Immature natural killer cell (primary cell): ENCODE measurements at regions not wholly inside any gene's neighbourhood (a gene's known extent, or its start where the extent isn't known, plus 50 kb on each side); places are given as distances from the start of the nearest gene placed in this dataset.

Experiments
- DNase-seq, 3 donors: peaks; one replicate each; pipeline ENCODE4 v3.0.0; 2022; ENCODE audit warnings: mixed read lengths in 1 of 3
- H3K27ac Mint-ChIP-seq, 6 donors: one replicate each; pipeline ENCODE4 v1.8.0; 2020; ENCODE audit warnings: mixed read lengths in 6 of 6, mild to moderate bottlenecking in 5 of 6, inconsistent platforms in 4 of 6, moderate library complexity in 3 of 6
- H3K27me3 Mint-ChIP-seq, 3 donors: one replicate each; pipeline ENCODE4 v1.8.0; 2020 to 2021; ENCODE audit warnings: low read depth in 3 of 3, mild to moderate bottlenecking in 3 of 3, mixed read lengths in 3 of 3, moderate library complexity in 3 of 3, inconsistent platforms in 1 of 3
- H3K36me3 Mint-ChIP-seq, 3 donors: one replicate each; pipeline ENCODE4 v1.8.0; 2020; ENCODE audit warnings: mixed read lengths in 3 of 3, inconsistent platforms in 2 of 3, mild to moderate bottlenecking in 2 of 3
- H3K4me1 Mint-ChIP-seq, 2 donors: one replicate each; pipeline ENCODE4 v1.8.0; 2020; ENCODE audit warnings: inconsistent platforms in 2 of 2, mild to moderate bottlenecking in 2 of 2, mixed read lengths in 2 of 2, moderate library complexity in 1 of 2
- H3K4me3 Mint-ChIP-seq, 5 donors: one replicate each; pipeline ENCODE4 v1.8.0; 2020; ENCODE audit warnings: mild to moderate bottlenecking in 5 of 5, mixed read lengths in 5 of 5, inconsistent platforms in 3 of 5, moderate library complexity in 3 of 5
- H3K9me3 Mint-ChIP-seq, 6 donors: one replicate each; pipeline ENCODE4 v1.8.0; 2020; ENCODE audit warnings: mild to moderate bottlenecking in 6 of 6, mixed read lengths in 6 of 6, inconsistent platforms in 4 of 6, moderate library complexity in 3 of 6

DNA sequence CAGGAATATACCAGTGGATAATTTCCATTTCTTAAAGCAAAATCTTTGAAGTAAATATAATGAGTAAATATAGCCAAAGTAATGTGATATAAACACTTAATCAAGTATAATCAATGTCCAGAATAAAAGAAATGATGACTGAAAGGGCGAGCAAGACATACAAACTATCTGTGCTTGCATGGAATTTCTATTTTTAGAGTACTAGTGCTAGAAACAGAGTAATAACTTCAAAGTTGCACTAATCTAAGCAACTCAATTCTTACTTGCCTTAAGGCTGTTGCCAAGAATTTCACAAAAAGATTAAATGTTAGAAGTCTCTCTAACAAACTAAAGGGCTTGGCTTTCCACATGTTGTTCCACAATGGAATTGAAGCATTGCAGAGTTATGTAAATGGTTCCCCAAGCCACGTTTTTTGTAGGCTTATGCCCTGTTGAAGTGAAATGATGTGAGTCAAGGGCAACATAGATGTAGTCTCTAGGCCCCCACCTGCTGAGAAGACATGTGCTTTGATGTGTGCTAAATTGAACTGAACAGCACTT, 175.0 kb upstream of the LMNTD1 start:
- DNase-seq: no peak
- Mint-ChIP-seq H3K9me3 (peaks cover 0 to 6% (median 0%) of the 10 kb centered on the region in 6 donors), H3K4me3 (no peak overlapping the region), H3K27me3 (peaks cover 0 to 4% (median 0%) of the 10 kb centered on the region in 3 donors), H3K4me1 (peaks cover 0 to 2% of the 10 kb centered on the region in 2 donors), H3K27ac (no peak overlapping the region), H3K36me3 (no peaks in the 10 kb centered on the region)

DNA sequence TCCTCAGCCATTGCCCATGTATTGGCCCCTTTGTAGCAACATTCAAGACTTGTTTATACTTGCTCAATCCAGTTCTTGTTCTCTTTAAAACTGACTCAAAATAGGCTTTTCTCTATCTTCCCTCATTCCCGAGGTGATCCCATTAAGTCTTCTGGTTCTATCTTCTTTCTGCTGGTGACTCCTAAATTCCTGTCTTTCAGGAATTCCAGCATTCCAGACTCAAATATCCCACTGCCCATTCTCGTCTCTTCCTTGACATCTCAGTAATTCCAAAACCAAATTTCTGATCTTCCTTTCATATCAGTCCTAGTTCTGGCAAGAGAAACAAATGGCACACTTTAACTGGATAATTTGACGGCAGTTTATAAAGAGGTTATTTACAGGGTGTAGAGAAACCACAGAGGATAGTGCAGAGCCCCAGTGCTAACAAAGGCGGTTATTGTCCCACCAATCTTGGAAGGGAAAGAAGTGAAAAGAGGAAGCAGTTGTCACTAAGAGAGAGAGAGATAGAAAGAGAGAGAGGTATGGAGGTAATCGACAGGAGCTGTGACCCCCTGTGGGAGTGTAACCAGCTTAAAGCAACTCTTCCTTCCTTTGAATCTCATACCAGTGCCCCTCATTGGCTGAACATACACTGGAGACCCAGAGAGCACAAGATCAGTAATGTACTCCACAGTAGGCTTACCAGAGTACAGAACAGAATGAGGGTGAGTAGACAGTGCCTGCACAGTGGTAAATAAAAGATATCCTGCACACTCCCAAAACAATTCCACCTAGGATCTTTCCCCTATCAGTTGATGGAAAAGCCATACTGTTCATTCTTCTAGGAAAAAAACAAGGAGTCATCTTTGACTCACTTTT, 177.6 kb upstream of the LMNTD1 start:
- H3K9me3 Mint-ChIP-seq: peaks cover 0 to 2% (median 0%) of the 10 kb centered on the region in 6 donors
- peaks cover 0 to 4% (median 0%) of the 10 kb centered on the region in 3 donors for H3K27me3 Mint-ChIP-seq
- peaks cover 0 to 2% of the 10 kb centered on the region in 2 donors for H3K4me1 Mint-ChIP-seq
- no peaks in the 10 kb centered on the region for H3K36me3 Mint-ChIP-seq
- H3K27ac Mint-ChIP-seq: no peak overlapping the region
- no peak for DNase-seq
- no peak overlapping the region for H3K4me3 Mint-ChIP-seq

DNA sequence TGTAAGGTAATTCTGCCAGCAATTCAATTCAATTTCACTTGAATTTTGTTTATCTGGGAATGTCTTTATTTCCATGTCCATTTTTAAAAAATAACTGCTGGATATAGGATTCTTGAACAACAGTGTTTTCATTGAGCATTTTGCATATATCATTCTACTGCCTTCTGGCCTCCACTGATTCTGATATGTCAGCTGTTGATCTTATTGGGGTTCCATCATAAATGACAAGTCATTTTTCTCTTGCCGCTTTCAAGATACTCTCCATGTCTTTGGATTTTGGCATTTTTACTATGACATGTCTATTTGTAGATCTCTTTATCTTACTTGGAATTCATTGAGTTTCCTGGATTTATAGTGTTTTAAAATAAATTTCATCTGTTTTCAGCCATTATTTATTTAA, 180.5 kb upstream of the LMNTD1 start:
- peaks cover 0 to 2% of the 10 kb centered on the region in 2 donors for H3K4me1 Mint-ChIP-seq
- H3K4me3 Mint-ChIP-seq: no peak overlapping the region
- no peaks in the 10 kb centered on the region for H3K36me3 Mint-ChIP-seq
- peaks cover 0 to 11% (median 3%) of the 10 kb centered on the region in 3 donors for H3K27me3 Mint-ChIP-seq
- peaks cover 0 to 2% (median 0%) of the 10 kb centered on the region in 6 donors for H3K9me3 Mint-ChIP-seq
- no peak overlapping the region for H3K27ac Mint-ChIP-seq
- DNase-seq: no peak

DNA sequence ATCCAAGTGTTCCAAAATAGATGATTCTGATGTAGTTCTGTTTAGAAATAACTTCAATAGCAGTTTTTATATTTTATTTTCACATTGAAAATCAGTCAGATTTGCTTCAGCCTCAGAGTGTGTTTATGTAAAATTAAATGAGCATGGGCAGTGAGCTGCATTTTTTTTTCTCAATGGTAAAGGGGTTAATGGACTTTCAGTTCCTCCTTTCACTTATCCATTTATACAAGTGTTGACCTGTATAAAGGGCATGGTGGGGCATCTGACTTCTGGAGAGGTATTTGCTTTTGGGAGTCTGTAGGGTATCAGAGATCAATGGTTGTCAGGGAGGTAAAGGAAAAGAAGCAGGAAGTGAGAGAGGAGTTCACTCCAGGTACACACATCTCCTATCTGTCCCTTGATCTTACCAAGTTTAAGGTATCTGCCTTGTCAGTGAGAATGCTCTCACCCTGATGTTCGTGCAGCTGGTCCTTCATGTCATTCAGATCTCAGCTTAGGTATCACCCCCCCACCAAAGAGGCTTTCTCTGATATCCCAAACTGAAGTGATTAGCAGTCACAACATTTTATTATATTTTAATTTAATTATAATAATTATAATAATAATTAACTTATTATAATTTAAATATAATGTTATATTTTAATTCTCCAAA, 181.6 kb upstream of the LMNTD1 start:
- Mint-ChIP-seq H3K4me1 (peaks cover 0 to 2% of the 10 kb centered on the region in 2 donors), H3K4me3 (no peak overlapping the region), H3K27me3 (peaks cover 0 to 11% (median 3%) of the 10 kb centered on the region in 3 donors), H3K27ac (no peak overlapping the region), H3K9me3 (peaks cover 0 to 2% (median under 1%) of the 10 kb centered on the region in 6 donors), H3K36me3 (no peaks in the 10 kb centered on the region)
- no peak for DNase-seq

GRCh38 chr12:25740617-25741016, 187.5 kb upstream of the LMNTD1 start:
- Mint-ChIP-seq H3K27ac (no peak overlapping the region), H3K4me1 (no peaks in the 10 kb centered on the region), H3K36me3 (no peaks in the 10 kb centered on the region), H3K27me3 (peaks cover 0 to 13% (median 6%) of the 10 kb centered on the region in 3 donors), H3K9me3 (peaks cover 0 to 4% (median 1%) of the 10 kb centered on the region in 6 donors), H3K4me3 (no peak overlapping the region)
- DNase-seq: no peak

DNA sequence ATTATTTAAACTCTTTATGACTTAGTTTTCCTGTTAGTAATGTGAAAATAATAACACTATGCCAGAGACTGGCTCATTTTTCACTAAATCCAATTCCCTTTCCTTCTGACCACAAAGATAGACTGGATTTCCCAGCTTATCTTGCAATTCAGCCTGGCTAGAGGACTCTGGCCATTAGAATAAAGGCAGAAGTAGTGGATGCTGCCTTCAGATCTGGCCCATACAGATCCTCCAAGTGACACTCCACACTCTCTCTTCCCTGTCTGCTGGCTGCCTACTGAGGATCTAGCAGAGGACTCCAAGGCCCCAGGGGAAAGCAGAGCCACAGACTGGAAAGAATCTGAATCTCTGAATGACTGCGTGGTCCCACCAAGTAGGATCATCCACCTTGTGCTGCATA, 188.8 kb upstream of the LMNTD1 start:
- Mint-ChIP-seq H3K27me3 (peaks cover 0 to 8% (median 6%) of the 10 kb centered on the region in 3 donors), H3K4me1 (no peaks in the 10 kb centered on the region), H3K4me3 (no peak overlapping the region), H3K9me3 (peaks cover 0 to 4% (median 1%) of the 10 kb centered on the region in 6 donors), H3K27ac (no peak overlapping the region), H3K36me3 (no peaks in the 10 kb centered on the region)
- no peak for DNase-seq

- Mint-ChIP-seq H3K9me3 (peaks cover 0 to 3% (median 0%) of the 10 kb centered on the region in 6 donors), H3K36me3 (no peaks in the 10 kb centered on the region)
Observed at GRCh38 chr12:25743679-25744215, 190.7 kb upstream of the LMNTD1 start.

GRCh38 chr12:25744313-25744712, 191.2 kb upstream of the LMNTD1 start:
- no peak for DNase-seq
- H3K4me1 Mint-ChIP-seq: no peaks in the 10 kb centered on the region
- H3K9me3 Mint-ChIP-seq: peaks cover 0 to 3% (median 0%) of the 10 kb centered on the region in 6 donors
- H3K27ac Mint-ChIP-seq: no peak overlapping the region
- no peaks in the 10 kb centered on the region for H3K36me3 Mint-ChIP-seq
- H3K4me3 Mint-ChIP-seq: no peak overlapping the region
- H3K27me3 Mint-ChIP-seq: peaks cover 0 to 9% (median 3%) of the 10 kb centered on the region in 3 donors

More at GRCh38 chr12:25743679-25744215, 190.7 kb upstream of the LMNTD1 start:
- Mint-ChIP-seq H3K4me1 (no peaks in the 10 kb centered on the region), H3K27me3 (peaks cover 0 to 9% (median 3%) of the 10 kb centered on the region in 3 donors), H3K4me3 (no peak overlapping the region), H3K27ac (no peak overlapping the region)
- no peak for DNase-seq

- peaks cover 0 to 9% (median 3%) of the 10 kb centered on the region in 3 donors for H3K27me3 Mint-ChIP-seq
Observed at GRCh38 chr12:25745281-25745680, 192.2 kb upstream of the LMNTD1 start.

GRCh38 chr12:25746131-25746530, 193.0 kb upstream of the LMNTD1 start:
- H3K9me3 Mint-ChIP-seq: peaks cover 0 to under 1% (median 0%) of the 10 kb centered on the region in 6 donors
- H3K36me3 Mint-ChIP-seq: no peaks in the 10 kb centered on the region
- DNase-seq: no peak
- peaks cover 0 to 4% (median 3%) of the 10 kb centered on the region in 3 donors for H3K27me3 Mint-ChIP-seq
- no peak overlapping the region for H3K4me3 Mint-ChIP-seq
- H3K4me1 Mint-ChIP-seq: no peaks in the 10 kb centered on the region
- no peak overlapping the region for H3K27ac Mint-ChIP-seq

More at GRCh38 chr12:25745281-25745680, 192.2 kb upstream of the LMNTD1 start:
- Mint-ChIP-seq H3K4me3 (no peak overlapping the region), H3K9me3 (peaks cover 0 to 2% (median 0%) of the 10 kb centered on the region in 6 donors), H3K27ac (no peak overlapping the region), H3K36me3 (no peaks in the 10 kb centered on the region), H3K4me1 (no peaks in the 10 kb centered on the region)
- DNase-seq: no peak

- Mint-ChIP-seq H3K36me3 (no peaks in the 10 kb centered on the region), H3K4me1 (no peaks in the 10 kb centered on the region), H3K9me3 (no peaks in the 10 kb centered on the region), H3K27ac (no peak overlapping the region), H3K27me3 (peaks cover 0 to 2% (median 0%) of the 10 kb centered on the region in 3 donors), H3K4me3 (no peak overlapping the region)
- DNase-seq: no peak
Observed at GRCh38 chr12:25752710-25753309, 199.7 kb upstream of the LMNTD1 start.

DNA sequence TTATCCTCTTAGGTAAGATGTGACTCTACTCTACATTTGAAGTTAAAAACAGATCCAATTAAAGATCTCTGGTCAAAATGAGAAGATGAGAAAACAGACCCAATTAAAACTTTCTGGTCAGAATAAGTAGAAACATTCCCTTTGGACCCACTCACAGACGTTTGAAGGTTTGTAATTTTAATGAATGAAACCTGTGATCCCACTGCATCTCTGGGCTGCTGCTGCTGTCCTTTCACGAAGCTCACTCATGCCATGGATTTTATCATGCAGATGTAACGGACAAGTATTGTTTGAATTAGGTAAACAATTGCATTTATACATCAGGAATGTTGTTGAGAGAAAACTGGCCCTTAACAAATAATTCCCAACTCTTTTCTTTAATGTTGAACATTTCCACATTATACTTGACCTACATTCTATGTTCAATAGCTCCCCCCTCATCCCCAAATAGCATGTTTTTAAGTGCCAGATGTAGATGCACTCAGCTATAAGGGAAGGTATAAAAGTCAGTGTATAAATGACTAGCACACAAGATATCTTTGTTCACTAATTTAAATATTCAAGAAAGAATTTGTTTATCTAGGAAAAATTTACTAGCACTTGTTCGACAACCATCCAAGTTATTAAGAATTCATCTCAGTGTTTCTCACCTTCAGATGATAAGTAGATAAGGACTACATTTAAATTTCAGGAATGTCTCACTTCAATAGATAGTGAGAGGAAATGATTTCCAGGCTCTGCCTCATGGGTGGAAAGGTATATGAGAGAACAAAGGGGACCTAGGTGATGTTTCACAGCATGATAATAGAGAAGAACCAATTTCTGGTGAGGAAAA, 202.3 kb upstream of the LMNTD1 start:
- H3K9me3 Mint-ChIP-seq: no peaks in the 10 kb centered on the region
- H3K36me3 Mint-ChIP-seq: no peaks in the 10 kb centered on the region
- H3K27ac Mint-ChIP-seq: no peak overlapping the region
- no peak overlapping the region for H3K4me3 Mint-ChIP-seq
- no peak for DNase-seq
- no peaks in the 10 kb centered on the region for H3K4me1 Mint-ChIP-seq
- H3K27me3 Mint-ChIP-seq: no peaks in the 10 kb centered on the region

GRCh38 chr12:25755971-25756260, 202.6 kb upstream of the RASSF8 start:
- Mint-ChIP-seq H3K27me3 (no peaks in the 10 kb centered on the region), H3K4me3 (no peak overlapping the region), H3K36me3 (no peaks in the 10 kb centered on the region), H3K4me1 (no peaks in the 10 kb centered on the region), H3K27ac (no peak overlapping the region), H3K9me3 (no peaks in the 10 kb centered on the region)
- DNase-seq: no peak
